Mesothelial cell of epicardium (in vitro differentiated cells): ENCODE measurements at regions not wholly inside any gene's neighbourhood (a gene's known extent, or its start where the extent isn't known, plus 50 kb on each side); places are given as distances from the start of the nearest gene placed in this dataset.

Experiments used
- DNase-seq, 2 experiments: peaks; one replicate each; pipeline ENCODE4 v3.0.0; 2021; ENCODE audit warnings: low spot score in 2 of 2; ENCODE audit not compliant: unreplicated experiment in 2 of 2
- H3K27ac Mint-ChIP-seq: 2 replicates; pipeline ENCODE4 v1.8.0; 2021; ENCODE audit warnings: mixed read lengths
- H3K27me3 Mint-ChIP-seq: 2 replicates; pipeline ENCODE4 v1.8.0; 2021; ENCODE audit warnings: low read depth, mixed read lengths
- H3K36me3 Mint-ChIP-seq: 2 replicates; pipeline ENCODE4 v1.8.0; 2021; ENCODE audit warnings: mixed read lengths
- H3K4me1 Mint-ChIP-seq: 2 replicates; pipeline ENCODE4 v1.8.0; 2021; ENCODE audit warnings: mixed read lengths
- H3K4me3 Mint-ChIP-seq: 2 replicates; pipeline ENCODE4 v1.8.0; 2021; ENCODE audit warnings: mild to moderate bottlenecking, moderate library complexity, mixed read lengths
- H3K9me3 Mint-ChIP-seq: 2 replicates; pipeline ENCODE4 v1.8.0; 2021; ENCODE audit warnings: mixed read lengths
- TF ChIP-seq, protein P1 (sequence below): fragments of 200-600 bp; sonication (generic); IDR thresholded peaks from one replicate; pipeline ENCODE4 v1.5.0; 2021; ENCODE audit warnings: antibody characterized with exemption; ENCODE audit not compliant: unreplicated experiment

DNA sequence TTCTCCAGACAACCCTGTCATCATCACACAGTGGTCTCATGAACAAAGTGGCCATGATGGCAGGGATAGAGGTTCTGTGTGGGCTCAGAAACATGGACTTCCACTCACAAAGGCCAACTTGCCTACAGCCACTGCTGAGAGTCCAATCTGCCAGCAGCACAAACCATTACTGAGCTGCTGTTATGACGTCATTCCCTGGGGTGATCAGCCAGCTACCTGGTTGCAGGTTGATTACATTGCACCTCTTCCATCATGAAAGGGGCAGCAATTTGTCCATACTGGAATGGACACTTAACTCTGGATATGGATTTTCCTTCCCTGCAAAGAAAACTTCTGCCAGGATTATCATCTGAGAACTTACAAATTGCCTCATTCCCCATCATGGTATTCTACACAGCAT, 1275.9 kb downstream of the TYW1 start:
- Mint-ChIP-seq H3K4me1 (peaks cover 5% of the 10 kb centered on the region), H3K27me3 (no peaks in the 10 kb centered on the region), H3K27ac (no peak overlapping the region), H3K36me3 (no peaks in the 10 kb centered on the region), H3K9me3 (no peaks in the 10 kb centered on the region), H3K4me3 (no peak overlapping the region)
- DNase-seq: no peak
- TF ChIP-seq, protein P1, sequence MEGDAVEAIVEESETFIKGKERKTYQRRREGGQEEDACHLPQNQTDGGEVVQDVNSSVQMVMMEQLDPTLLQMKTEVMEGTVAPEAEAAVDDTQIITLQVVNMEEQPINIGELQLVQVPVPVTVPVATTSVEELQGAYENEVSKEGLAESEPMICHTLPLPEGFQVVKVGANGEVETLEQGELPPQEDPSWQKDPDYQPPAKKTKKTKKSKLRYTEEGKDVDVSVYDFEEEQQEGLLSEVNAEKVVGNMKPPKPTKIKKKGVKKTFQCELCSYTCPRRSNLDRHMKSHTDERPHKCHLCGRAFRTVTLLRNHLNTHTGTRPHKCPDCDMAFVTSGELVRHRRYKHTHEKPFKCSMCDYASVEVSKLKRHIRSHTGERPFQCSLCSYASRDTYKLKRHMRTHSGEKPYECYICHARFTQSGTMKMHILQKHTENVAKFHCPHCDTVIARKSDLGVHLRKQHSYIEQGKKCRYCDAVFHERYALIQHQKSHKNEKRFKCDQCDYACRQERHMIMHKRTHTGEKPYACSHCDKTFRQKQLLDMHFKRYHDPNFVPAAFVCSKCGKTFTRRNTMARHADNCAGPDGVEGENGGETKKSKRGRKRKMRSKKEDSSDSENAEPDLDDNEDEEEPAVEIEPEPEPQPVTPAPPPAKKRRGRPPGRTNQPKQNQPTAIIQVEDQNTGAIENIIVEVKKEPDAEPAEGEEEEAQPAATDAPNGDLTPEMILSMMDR: no peak

- H3K4me1 Mint-ChIP-seq: peaks cover 5% of the 10 kb centered on the region
- TF ChIP-seq, protein P1: no peak
- DNase-seq: no peak
- H3K36me3 Mint-ChIP-seq: no peaks in the 10 kb centered on the region
- no peak overlapping the region for H3K4me3 Mint-ChIP-seq
- no peak overlapping the region for H3K27ac Mint-ChIP-seq
- peaks cover 1% of the 10 kb centered on the region for H3K27me3 Mint-ChIP-seq
- H3K9me3 Mint-ChIP-seq: no peaks in the 10 kb centered on the region
These were observed 1280.1 kb downstream of the TYW1 start for GRCh38 chr7:68276725-68277124.

GRCh38 chr7:68279827-68280400, 1283.3 kb downstream of the TYW1 start:
- DNase-seq: no peak
- TF ChIP-seq, protein P1: no peak
- H3K9me3 Mint-ChIP-seq: peaks cover 30% of the 10 kb centered on the region

DNA sequence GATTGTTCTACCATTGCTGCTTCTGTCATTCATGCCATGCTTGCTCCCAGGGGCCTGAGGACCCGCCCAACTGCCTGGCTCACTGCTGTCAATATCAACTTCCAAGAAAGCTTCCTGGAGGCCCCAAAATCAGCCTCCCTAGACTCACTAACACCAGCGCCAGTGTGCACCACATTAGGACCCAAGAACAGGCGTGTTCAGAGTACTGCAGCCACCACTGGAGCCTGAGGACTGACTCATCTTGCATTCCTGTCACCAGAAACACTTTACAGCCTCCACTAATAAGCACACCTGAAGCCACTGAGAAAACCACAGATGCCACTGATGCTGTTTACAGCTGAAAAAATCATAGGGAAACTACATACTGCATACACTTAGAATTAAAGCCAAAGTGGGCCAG, 1284.3 kb downstream of the TYW1 start:
- Mint-ChIP-seq H3K4me1 (peaks cover 5% of the 10 kb centered on the region), H3K36me3 (peaks cover 27% of the 10 kb centered on the region), H3K9me3 (peaks cover 39% of the 10 kb centered on the region), H3K27me3 (peaks cover 1% of the 10 kb centered on the region), H3K4me3 (no peak overlapping the region), H3K27ac (no peak overlapping the region)
- TF ChIP-seq, protein P1: no peak
- no peak for DNase-seq

More at GRCh38 chr7:68279827-68280400, 1283.3 kb downstream of the TYW1 start:
- peaks cover 1% of the 10 kb centered on the region for H3K27me3 Mint-ChIP-seq
- peaks cover 18% of the 10 kb centered on the region for H3K36me3 Mint-ChIP-seq
- H3K4me1 Mint-ChIP-seq: peaks cover 5% of the 10 kb centered on the region
- H3K27ac Mint-ChIP-seq: no peak overlapping the region
- H3K4me3 Mint-ChIP-seq: no peak overlapping the region

GRCh38 chr7:68288144-68288593, 1291.5 kb downstream of the TYW1 start:
- Mint-ChIP-seq H3K36me3 (peaks cover 30% of the 10 kb centered on the region), H3K9me3 (peaks cover 50% of the 10 kb centered on the region), H3K4me3 (no peak overlapping the region), H3K4me1 (peaks cover 21% of the 10 kb centered on the region), H3K27me3 (no peaks in the 10 kb centered on the region), H3K27ac (peak overlapping the region; percentile 87)
- TF ChIP-seq, protein P1: no peak
- no peak for DNase-seq
